Right lobe of liver (tissue), 4 donors: ENCODE measurements at regions not wholly inside any gene's neighbourhood (a gene's known extent, or its start where the extent isn't known, plus 50 kb on each side); places are given as distances from the start of the nearest gene placed in this dataset.

Experiments
- POLR2A ChIP-seq: fragments of 450-650 bp; IDR thresholded peaks from one replicate; pipeline ENCODE4 v1.6.1; 2017; ENCODE audit warnings: antibody characterized with exemption, mild to moderate bottlenecking
- TF ChIP-seq, protein P1 (sequence below), 4 donors: fragments of 200-600 bp in 3 of 4; fragments of 450-650 bp in 1 of 4; IDR thresholded peaks; one replicate each; pipeline versions ENCODE4 v1.5.1 to v1.8.0; 2016 to 2022; ENCODE audit warnings: antibody characterized with exemption in 4 of 4, mild to moderate bottlenecking in 2 of 4
- donor health status: DM: no; HTN: no; CAD: no.
- donor health status: DM: no; HTN: no; CAD: no.
- donor health status: DM: no; HTN: yes; CAD: no.

DNA sequence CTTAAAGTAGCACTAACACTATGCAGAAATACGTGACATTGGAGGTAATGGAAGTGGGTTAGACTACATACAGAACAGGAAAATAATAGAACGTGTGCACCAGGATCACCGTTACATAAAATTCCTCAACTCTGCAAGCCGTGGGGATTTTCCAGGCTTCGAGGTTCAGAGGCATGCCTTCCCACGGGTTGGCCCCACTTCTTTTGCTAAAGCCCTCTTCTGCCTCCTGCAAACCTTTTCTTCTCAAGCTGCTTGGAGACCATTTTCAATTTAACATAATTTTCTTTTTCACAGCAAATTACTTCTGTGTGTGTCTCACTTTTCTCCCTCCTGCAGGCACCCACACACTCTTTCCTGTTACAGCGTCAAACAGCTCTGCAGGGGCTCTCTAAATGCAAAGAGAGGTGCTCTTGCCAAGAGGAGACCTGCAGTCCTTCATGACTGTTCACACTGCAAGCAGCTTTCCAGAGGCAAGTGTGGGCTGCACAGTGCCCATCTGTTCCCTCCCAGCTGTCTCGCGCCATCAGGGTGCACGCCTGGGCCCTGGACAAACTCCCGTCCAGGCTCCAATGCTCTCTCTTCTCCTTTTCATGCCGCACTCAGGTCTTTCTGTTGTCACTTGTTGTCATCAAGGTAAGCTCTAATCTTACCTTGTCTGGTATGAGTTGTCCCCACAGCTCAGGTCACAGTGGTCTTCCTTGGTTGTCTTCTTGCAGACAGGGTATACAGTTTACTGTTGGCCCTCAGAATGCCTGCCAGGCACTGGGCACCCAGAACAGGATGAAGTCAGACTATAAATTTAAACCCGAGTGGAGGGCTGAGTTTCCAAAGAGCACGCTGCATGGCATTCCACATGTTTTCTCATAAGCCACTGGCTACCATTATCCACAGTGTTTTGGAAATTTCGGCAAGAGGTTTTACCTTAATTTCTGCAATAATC is 164.8 kb upstream of the GGTLC1 start:
- TF ChIP-seq, protein P1, sequence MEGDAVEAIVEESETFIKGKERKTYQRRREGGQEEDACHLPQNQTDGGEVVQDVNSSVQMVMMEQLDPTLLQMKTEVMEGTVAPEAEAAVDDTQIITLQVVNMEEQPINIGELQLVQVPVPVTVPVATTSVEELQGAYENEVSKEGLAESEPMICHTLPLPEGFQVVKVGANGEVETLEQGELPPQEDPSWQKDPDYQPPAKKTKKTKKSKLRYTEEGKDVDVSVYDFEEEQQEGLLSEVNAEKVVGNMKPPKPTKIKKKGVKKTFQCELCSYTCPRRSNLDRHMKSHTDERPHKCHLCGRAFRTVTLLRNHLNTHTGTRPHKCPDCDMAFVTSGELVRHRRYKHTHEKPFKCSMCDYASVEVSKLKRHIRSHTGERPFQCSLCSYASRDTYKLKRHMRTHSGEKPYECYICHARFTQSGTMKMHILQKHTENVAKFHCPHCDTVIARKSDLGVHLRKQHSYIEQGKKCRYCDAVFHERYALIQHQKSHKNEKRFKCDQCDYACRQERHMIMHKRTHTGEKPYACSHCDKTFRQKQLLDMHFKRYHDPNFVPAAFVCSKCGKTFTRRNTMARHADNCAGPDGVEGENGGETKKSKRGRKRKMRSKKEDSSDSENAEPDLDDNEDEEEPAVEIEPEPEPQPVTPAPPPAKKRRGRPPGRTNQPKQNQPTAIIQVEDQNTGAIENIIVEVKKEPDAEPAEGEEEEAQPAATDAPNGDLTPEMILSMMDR (IDR thresholded peaks at IDR 0.05): no peak
- no peak for TF ChIP-seq POLR2A
